Stomach (tissue), 8 donors: ENCODE measurements at regions not wholly inside any gene's neighbourhood (a gene's known extent, or its start where the extent isn't known, plus 50 kb on each side); places are given as distances from the start of the nearest gene placed in this dataset.

Experiments
- DNase-seq, 2 donors: peaks; one replicate each; pipeline versions ENCODE4 v3.0.0 to v3.0.0-alpha.2; 2013 to 2019
- H3K27ac ChIP-seq, 5 donors: fragments of 200-600 bp in 4 of 5; sonication (generic) in 4 of 5; one replicate each; pipeline ENCODE4 v1.5.1; 2013 to 2019; ENCODE audit warnings: mild to moderate bottlenecking in 1 of 5, moderate library complexity in 1 of 5
- H3K27me3 ChIP-seq, 3 donors: fragments of 200-600 bp; sonication (generic); one replicate each; pipeline ENCODE4 v1.5.1; 2017 to 2019; ENCODE audit warnings: mixed run types in 1 of 3
- H3K36me3 ChIP-seq, 4 donors: fragments of 200-600 bp; sonication (generic); 1 replicate in 3 of 4; 2 replicates in 1 of 4; pipeline ENCODE4 v1.5.1; 2016 to 2019
- H3K4me1 ChIP-seq, 4 donors: fragments of 200-600 bp; sonication (generic); one replicate each; pipeline ENCODE4 v1.5.1; 2016 to 2019
- H3K4me3 ChIP-seq, 4 donors: fragments of 200-600 bp; sonication (generic) in 3 of 4; one replicate each; pipeline ENCODE4 v1.5.1; 2016 to 2019; ENCODE audit warnings: mild to moderate bottlenecking in 1 of 4
- H3K9me3 ChIP-seq, 4 donors: fragments of 200-600 bp; sonication (generic); one replicate each; pipeline ENCODE4 v1.5.1; 2016 to 2019
- CTCF ChIP-seq, 7 experiments: fragments of 450-650 bp in 4 of 7; fragments of 200-600 bp in 3 of 7; sonication (generic) in 3 of 7; IDR thresholded peaks; one replicate each; pipeline ENCODE4 v1.5.1; 2016 to 2019; ENCODE audit warnings: antibody characterized with exemption in 7 of 7, control low read depth in 2 of 7, mild to moderate bottlenecking in 1 of 7
- EP300 ChIP-seq: sonication (generic); formaldehyde crosslinking; IDR thresholded peaks from one replicate; pipeline ENCODE4 v1.6.1; 2017; ENCODE audit warnings: antibody characterized with exemption
- POLR2A ChIP-seq, 4 donors: fragments of 450-650 bp; IDR thresholded peaks; one replicate each; pipeline ENCODE4 v1.6.1; 2016; ENCODE audit warnings: antibody characterized with exemption in 4 of 4, control low read depth in 2 of 4, mild to moderate bottlenecking in 1 of 4, moderate library complexity in 1 of 4
- POLR2AphosphoS5 ChIP-seq, 3 donors: sonication (generic); formaldehyde crosslinking; IDR thresholded peaks; one replicate each; pipeline ENCODE4 v1.6.1; 2016; ENCODE audit warnings: antibody characterized with exemption in 3 of 3
- WGBS, 5 donors: extraction: QIAGEN DNeasy Blood & Tissue Kit in 3 of 5; methylation state at CpG; one replicate each; pipeline versions ENCODE4 v1.1.5 to v1.1.7; 2013 to 2018; 5-methylcytosine and 5-hydroxymethylcytosine counted together
- intact Hi-C: fragments of 100-400 bp; cut with DNase I; formaldehyde crosslinking; loops from one replicate; pipeline ENCODE4 v1.15.1; 2023; ENCODE audit warnings: low total_unique reads
- donor health status: healthy with polysubstance abuse.
- donor health status: Bipolar disorder and iron deficiency.
- donor health status: healthy.

DNA sequence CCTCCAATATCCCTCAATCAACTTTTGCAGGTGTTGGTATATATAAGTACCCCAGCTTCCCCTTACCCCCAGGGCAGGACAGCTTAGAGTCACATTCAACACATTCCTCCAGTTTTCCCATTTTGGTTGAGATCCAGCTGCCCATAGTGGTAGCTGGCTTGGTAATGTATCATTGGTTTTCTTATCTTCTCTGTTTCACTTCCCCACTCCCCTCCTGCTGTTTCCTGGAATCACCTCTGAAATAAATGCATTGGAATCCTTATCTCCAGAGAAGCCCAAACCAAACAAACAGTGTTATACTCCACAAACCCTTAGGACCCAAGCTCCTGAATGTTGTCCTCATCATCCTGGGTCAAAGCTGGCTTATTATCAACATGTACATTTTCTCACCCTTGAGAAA, 184.8 kb downstream of the TMEM38B start:
- intact Hi-C loops = no loop called here
- Histone ChIP-seq H3K36me3 (no peaks in the 10 kb centered on the region), H3K4me1 (no peaks in the 10 kb centered on the region), H3K27me3 (no peaks in the 10 kb centered on the region), H3K27ac (no peak overlapping the region), H3K4me3 (no peak overlapping the region), H3K9me3 (no peaks in the 10 kb centered on the region)
- TF ChIP-seq POLR2A (IDR thresholded peaks at IDR 0.05) (no peak), EP300 (no peak)
- no peak for DNase-seq

DNA sequence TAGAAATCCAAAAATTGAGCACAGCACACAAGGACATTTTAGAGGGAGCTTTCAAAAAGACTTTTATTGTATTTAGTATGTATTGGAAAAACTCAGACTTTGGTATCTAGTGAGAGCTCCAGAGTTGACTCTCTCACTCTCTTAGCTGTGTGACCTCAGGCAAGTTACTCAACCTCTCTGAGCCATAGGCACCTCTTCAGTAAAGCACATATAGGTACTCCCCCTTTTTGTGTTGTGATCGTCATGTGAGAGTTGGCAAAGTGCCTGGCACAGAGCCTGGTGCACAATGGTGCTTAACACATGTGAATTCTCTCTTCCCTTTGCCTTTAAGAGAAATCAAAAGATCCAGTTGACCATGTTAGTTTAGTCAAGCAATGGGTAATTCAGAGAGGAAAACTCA, 186.2 kb downstream of the TMEM38B start:
- H3K27me3 ChIP-seq = no peaks in the 10 kb centered on the region
- H3K4me1 ChIP-seq = no peaks in the 10 kb centered on the region
- no peak overlapping the region for H3K27ac ChIP-seq
- TF ChIP-seq EP300 (no peak), POLR2A (IDR thresholded peaks at IDR 0.05) (no peak), POLR2AphosphoS5 (IDR thresholded peaks at IDR 0.05) (no peak), CTCF (IDR thresholded peaks at IDR 0.05) (no peak)
- H3K36me3 ChIP-seq = no peaks in the 10 kb centered on the region
- no peak for DNase-seq
- H3K9me3 ChIP-seq = no peaks in the 10 kb centered on the region
- intact Hi-C loops = no loop called here
- H3K4me3 ChIP-seq = no peak overlapping the region
- 17 to 42% (median 36%) methylated on average over 1 of the region's 1 CpG for WGBS, 5 donors

DNA sequence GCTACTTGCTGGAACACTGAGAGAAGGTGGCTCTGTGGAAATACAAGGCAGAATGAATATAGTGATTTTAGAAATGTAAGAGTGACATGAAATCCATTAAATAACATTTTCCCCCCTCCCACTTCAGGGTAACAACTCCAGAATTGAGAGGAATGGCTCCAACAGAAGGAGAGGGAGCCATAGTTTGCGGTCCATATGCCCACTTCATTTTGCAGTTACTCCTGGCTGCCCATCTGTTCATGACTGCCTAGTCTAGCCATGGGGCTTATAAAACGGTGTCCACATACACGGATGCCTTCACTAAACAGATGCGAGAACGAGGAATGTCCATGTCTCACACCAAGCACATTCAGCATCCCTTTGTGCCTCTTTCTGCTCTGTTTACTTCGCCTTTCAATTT, 186.7 kb downstream of the TMEM38B start:
- Histone ChIP-seq H3K9me3 (no peaks in the 10 kb centered on the region), H3K27me3 (no peaks in the 10 kb centered on the region), H3K27ac (no peak overlapping the region), H3K4me1 (no peaks in the 10 kb centered on the region), H3K4me3 (no peak overlapping the region), H3K36me3 (no peaks in the 10 kb centered on the region)
- WGBS, 5 donors = 87 to 94% (median 92%) methylated on average over 6 of the region's 6 CpGs
- intact Hi-C loops = no loop called here
- no peak for TF ChIP-seq CTCF (IDR thresholded peaks at IDR 0.05)
- TF ChIP-seq EP300 = no peak
- DNase-seq = no peak

GRCh38 chr9:105881654-105882349, 187.5 kb downstream of the TMEM38B start:
- H3K36me3 ChIP-seq = no peaks in the 10 kb centered on the region
- peak; percentile 72 to 84 for DNase-seq
- TF ChIP-seq CTCF (IDR thresholded peaks at IDR 0.05) (peak in 5 of 7 experiments; percentile 51 to 80 (median 75)), EP300 (no peak)
- no peaks in the 10 kb centered on the region for H3K9me3 ChIP-seq
- intact Hi-C loops = no loop called here
- 28 to 36% (median 30%) methylated on average over 10 of the region's 10 CpGs for WGBS, 5 donors
- H3K4me3 ChIP-seq = no peak overlapping the region
- no peaks in the 10 kb centered on the region for H3K27me3 ChIP-seq
- H3K27ac ChIP-seq = no peak overlapping the region
- no peaks in the 10 kb centered on the region for H3K4me1 ChIP-seq

DNA sequence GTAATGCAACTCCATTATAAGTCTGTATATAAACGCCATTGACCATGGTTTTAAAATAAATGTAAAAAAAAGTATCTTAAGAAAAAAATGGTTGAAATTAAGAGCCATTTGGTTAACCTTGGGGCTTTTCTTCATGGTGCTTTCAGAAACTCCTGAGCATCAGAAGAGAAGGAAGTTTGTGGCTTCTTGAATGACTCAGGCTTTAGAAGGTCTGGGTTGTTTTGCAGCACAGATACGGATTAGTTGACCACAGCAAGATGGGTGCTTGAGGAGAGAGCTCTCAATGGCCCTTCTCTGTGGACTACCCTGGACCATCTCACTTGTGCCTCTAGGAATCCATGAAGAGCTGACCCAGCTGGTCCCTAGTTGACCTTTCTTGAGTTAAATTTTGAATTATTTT, 189.5 kb downstream of the TMEM38B start:
- WGBS, 5 donors = 57 to 79% (median 75%) methylated on average over 2 of the region's 2 CpGs
- H3K9me3 ChIP-seq = no peaks in the 10 kb centered on the region
- no peak overlapping the region for H3K4me3 ChIP-seq
- no peaks in the 10 kb centered on the region for H3K36me3 ChIP-seq
- H3K27ac ChIP-seq = no peak overlapping the region
- no peak for DNase-seq
- intact Hi-C loops = no loop called here
- H3K27me3 ChIP-seq = no peaks in the 10 kb centered on the region
- no peaks in the 10 kb centered on the region for H3K4me1 ChIP-seq
- TF ChIP-seq POLR2AphosphoS5 (IDR thresholded peaks at IDR 0.05) (no peak), EP300 (no peak), CTCF (IDR thresholded peaks at IDR 0.05) (no peak), POLR2A (IDR thresholded peaks at IDR 0.05) (no peak)
